HepG2 (cell line): ENCODE measurements at regions not wholly inside any gene's neighbourhood (a gene's known extent, or its start where the extent isn't known, plus 50 kb on each side); places are given as distances from the start of the nearest gene placed in this dataset.
"Not testable (repeated sequence)": the region's sequence is repeated elsewhere in the genome, so short reads cannot be mapped to it uniquely, and the experiment has no call there.

Experiments
- ATAC-seq: fragments of 200-7000 bp; cut with Tn5 transposase; 3 replicates; pipeline ENCODE4 v1.9.1; 2020; ENCODE audit warnings: mild to moderate bottlenecking, moderate library complexity
- BruUV-seq: library from RNA; stranded (reverse); fragments of 400-500 nt; replicated peaks from 2 replicates; lab custom pipeline; 2021; lab: Mats Ljungman, UMichigan
- CTCF ChIA-PET: fragments of 300-600 bp; formaldehyde crosslinking; extraction: SDS; loops from one replicate; lab custom pipeline; 2021; ENCODE audit warnings: low total read pairs, inconsistent platforms, low intra/inter-chr PET ratio; lab: Yijun Ruan, JAX
- POLR2A ChIA-PET: fragments of 350-600 bp; sonication (Branson Sonifier 250); formaldehyde crosslinking; loops from one replicate; lab custom pipeline; 2020; ENCODE audit warnings: antibody characterized with exemption, inconsistent platforms; lab: Yijun Ruan, JAX
- DNase-seq: peaks from one replicate; pipeline ENCODE4 v3.0.0-alpha.2; 2015; ENCODE audit warnings: low spot score
- FAIRE-seq: peaks from 3 replicates; lab custom pipeline; 2011; peaks lifted over from hg19 to GRCh38; lab: Jason Lieb, UNC
- H2AFZ ChIP-seq: one replicate; pipeline ENCODE4 v1.6.1; 2011; ENCODE audit warnings: low read length, inconsistent platforms
- H3K27ac ChIP-seq: fragments of 300-600 bp; 3 replicates; pipeline ENCODE4 v1.8.0; 2011; ENCODE audit warnings: mixed run types, mild to moderate bottlenecking, mixed read lengths, low read length, inconsistent platforms; ENCODE audit not compliant: insufficient read depth; ENCODE audit errors: extremely low read length
- H3K27me3 ChIP-seq, 2 experiments: fragments of 200-600 bp in 1 of 2; 2 replicates in 1 of 2; 3 replicates in 1 of 2; pipeline versions ENCODE4 v1.6.0 to v1.8.0; 2011; ENCODE audit warnings: low read length in 2 of 2, mild to moderate bottlenecking in 2 of 2, moderate library complexity in 2 of 2, inconsistent platforms in 1 of 2; ENCODE audit not compliant: insufficient read depth in 2 of 2, control insufficient read depth in 1 of 2
- H3K36me3 ChIP-seq, 2 experiments: fragments of 200-600 bp in 1 of 2; replicated peaks in 1 of 2; 2 replicates in 1 of 2; 3 replicates in 1 of 2; pipeline versions ENCODE4 v1.5.1 to v1.8.0; 2011; ENCODE audit warnings: low read length in 2 of 2, inconsistent platforms in 1 of 2; ENCODE audit not compliant: insufficient read depth in 2 of 2, control insufficient read depth in 1 of 2
- H3K4me1 ChIP-seq: 2 replicates; pipeline ENCODE4 v1.5.1; 2012; ENCODE audit warnings: low read length, inconsistent platforms; ENCODE audit not compliant: insufficient read depth
- H3K4me2 ChIP-seq: 2 replicates; pipeline ENCODE4 v1.6.0; 2011; ENCODE audit warnings: low read depth, low read length, inconsistent platforms
- H3K4me3 ChIP-seq, 3 experiments: fragments of 200-600 bp in 1 of 3; sonication (generic), shearing (Covaris generic) in 1 of 3; replicated peaks in 1 of 3; 2 replicates each; pipeline ENCODE4 v1.5.1; 2011 to 2016; ENCODE audit warnings: low read length in 3 of 3, inconsistent platforms in 2 of 3, low read depth in 2 of 3, mild to moderate bottlenecking in 2 of 3, control low read depth in 1 of 3, mixed read lengths in 1 of 3; ENCODE audit not compliant: insufficient read depth in 1 of 3
- H3K79me2 ChIP-seq: one replicate; pipeline ENCODE4 v1.6.1; 2011; ENCODE audit warnings: low read length, inconsistent platforms; ENCODE audit not compliant: insufficient read depth
- H3K9ac ChIP-seq: 2 replicates; pipeline ENCODE4 v1.6.0; 2011; ENCODE audit warnings: mild to moderate bottlenecking, low read depth, low read length, inconsistent platforms; ENCODE audit not compliant: insufficient read depth
- H3K9me3 ChIP-seq: 2 replicates; pipeline ENCODE4 v1.5.1; 2012; ENCODE audit warnings: mild to moderate bottlenecking, low read length
- H4K20me1 ChIP-seq: 2 replicates; pipeline ENCODE4 v1.6.0; 2011; ENCODE audit warnings: inconsistent platforms, mild to moderate bottlenecking, low read length, moderate library complexity; ENCODE audit not compliant: insufficient read depth
- HNRNPH1 ChIP-seq: fragments of 200-400 bp; formaldehyde crosslinking; optimal IDR thresholded peaks from 2 replicates; pipeline ENCODE3; 2017; ENCODE audit warnings: mild to moderate bottlenecking, low read depth, low read length
- HOXA7 ChIP-seq: sonication (generic); formaldehyde crosslinking; IDR thresholded peaks from 2 replicates; pipeline ENCODE4 v1.8.1; 2022; ENCODE audit warnings: mild to moderate bottlenecking, missing genetic modification reagents, moderate library complexity
- MAFF ChIP-seq: IDR thresholded peaks from 2 replicates; pipeline ENCODE4 v1.6.1; 2011; ENCODE audit warnings: low read depth, low read length, improper control_type of control experiment
- MAFK ChIP-seq, 2 experiments: IDR thresholded peaks in 1 of 2; conservative IDR thresholded peaks in 1 of 2; 2 replicates each; pipeline ENCODE4 v1.6.1; 2011; ENCODE audit warnings: improper control_type of control experiment in 2 of 2, low read length in 2 of 2
- MEF2D ChIP-seq: sonication (generic); formaldehyde crosslinking; IDR thresholded peaks from 2 replicates; pipeline ENCODE4 v1.5.1; 2020; ENCODE audit warnings: mild to moderate bottlenecking, missing genetic modification reagents
- MTA1 ChIP-seq: sonication (generic); formaldehyde crosslinking; IDR thresholded peaks from 2 replicates; pipeline ENCODE4 v1.4.0; 2020; ENCODE audit warnings: missing genetic modification reagents, mild to moderate bottlenecking, borderline replicate concordance
- ONECUT2 ChIP-seq: sonication (generic); formaldehyde crosslinking; IDR thresholded peaks from 2 replicates; pipeline ENCODE4 v1.4.0; 2020; ENCODE audit warnings: missing genetic modification reagents
- POLR2AphosphoS5 ChIP-seq: IDR thresholded peaks from 2 replicates; pipeline ENCODE4 v1.6.1; 2012; ENCODE audit warnings: low read depth, low read length
- SP140L ChIP-seq: sonication (generic); formaldehyde crosslinking; IDR thresholded peaks from 2 replicates; pipeline ENCODE4 v1.4.0; 2020; ENCODE audit warnings: missing genetic modification reagents, borderline replicate concordance
- WGBS: methylation state at CpG from one replicate; pipeline ENCODE4 v1.1.6; 2017; ENCODE audit warnings: low lambda C conversion rate; 5-methylcytosine and 5-hydroxymethylcytosine counted together
- in situ Hi-C: cut with HindIII; loops from 2 replicates; pipeline ENCODE4 v1.10.0; 2017; ENCODE audit warnings: low pct_unique_long_range_greater_than_20kb; ENCODE audit not compliant: extremely low pct_ligation_motif_present
- intact Hi-C: fragments of 100-400 bp; cut with micrococcal nuclease; formaldehyde crosslinking; loops from one replicate; pipeline ENCODE4 v1.10.0; 2022; ENCODE audit not compliant: unreplicated experiment
- TF ChIP-seq, protein P1 (sequence below): sonication (generic); formaldehyde crosslinking; IDR thresholded peaks from 2 replicates; pipeline ENCODE4 v1.4.0; 2020; ENCODE audit warnings: mild to moderate bottlenecking, missing genetic modification reagents
- TF ChIP-seq, protein P2 (sequence below): sonication (generic); formaldehyde crosslinking; IDR thresholded peaks from 2 replicates; pipeline ENCODE4 v1.4.0; 2020; ENCODE audit warnings: missing genetic modification reagents, low read depth, mild to moderate bottlenecking, borderline replicate concordance

DNA sequence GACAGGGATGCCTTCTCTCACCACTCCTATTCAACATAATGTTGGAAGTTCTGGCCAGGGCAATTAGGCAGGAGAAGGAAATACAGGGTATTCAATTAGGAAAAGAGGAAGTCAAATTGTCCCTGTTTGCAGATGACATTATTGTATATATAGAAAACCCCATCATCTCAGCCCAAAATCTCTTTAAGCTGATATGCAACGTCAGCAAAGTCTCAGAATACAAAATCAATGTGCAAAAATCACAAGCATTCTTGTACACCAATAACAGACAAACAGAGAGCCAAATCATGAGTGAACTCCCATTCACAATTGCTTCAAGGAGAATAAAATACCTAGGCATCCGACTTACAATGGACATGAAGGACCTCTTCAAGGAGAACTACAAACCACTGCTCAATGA is 258.1 kb upstream of the SAMSN1 start:
- BruUV-seq, intact Hi-C loops, FAIRE-seq, CTCF ChIA-PET, H3K79me2 ChIP-seq, H3K36me3 ChIP-seq, H3K27me3 ChIP-seq, H2AFZ ChIP-seq, POLR2A ChIA-PET, DNase-seq, H3K4me1 ChIP-seq, H4K20me1 ChIP-seq, H3K27ac ChIP-seq, in situ Hi-C loops, H3K4me3 ChIP-seq, H3K9me3 ChIP-seq, H3K9ac ChIP-seq, H3K4me2 ChIP-seq, ATAC-seq: not testable (repeated sequence)
- TF ChIP-seq MAFF (0 out of 2 replicates have a peak, but pooled peaks have one; percentile 39), MAFK (conservative IDR thresholded peaks at IDR 0.05 in 1 of 2, IDR thresholded peaks at IDR 0.05 in 1 of 2; ENCODE audit: low read length in 2 of 2) (peak in 1 of 2 experiments; percentile 64; a peak in 3 of 4 replicates)
- WGBS, result 3% methylated on average over 2 of the region's 2 CpGs

DNA sequence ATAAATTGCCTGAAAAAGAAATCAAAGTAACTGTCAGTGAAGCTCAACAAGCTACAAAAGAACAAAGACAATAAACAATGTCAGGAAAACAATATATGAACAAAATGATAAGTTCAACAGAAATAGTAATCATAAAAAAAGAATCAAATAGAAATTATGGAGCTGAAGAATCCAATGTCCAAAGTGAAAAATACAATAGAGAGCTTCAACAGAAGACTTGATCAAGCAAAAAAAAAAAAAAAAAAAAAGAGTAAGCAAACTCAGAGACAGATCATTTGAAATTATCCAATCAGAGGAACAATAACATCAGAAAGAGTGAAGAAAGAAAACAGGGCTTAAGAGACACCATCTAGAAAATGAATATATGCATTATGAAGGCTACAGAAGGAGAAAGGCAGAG is 251.4 kb upstream of the SAMSN1 start:
- POLR2A ChIA-PET, result no interaction called here
- FAIRE-seq, result no peak

More for the DNA sequence above, 251.4 kb upstream of the SAMSN1 start:
- no peak for TF ChIP-seq HOXA7 (CRISPR knock-in tag)
- no peak for TF ChIP-seq ONECUT2 (CRISPR knock-in tag)
- no peak for TF ChIP-seq MTA1
- no peak for TF ChIP-seq POLR2AphosphoS5
- no peak for TF ChIP-seq MEF2D (CRISPR knock-in tag)
- TF ChIP-seq, protein P1, sequence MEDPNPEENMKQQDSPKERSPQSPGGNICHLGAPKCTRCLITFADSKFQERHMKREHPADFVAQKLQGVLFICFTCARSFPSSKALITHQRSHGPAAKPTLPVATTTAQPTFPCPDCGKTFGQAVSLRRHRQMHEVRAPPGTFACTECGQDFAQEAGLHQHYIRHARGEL (CRISPR knock-in tag), result no peak
- no peak for TF ChIP-seq SP140L (CRISPR knock-in tag)
- TF ChIP-seq, protein P2, sequence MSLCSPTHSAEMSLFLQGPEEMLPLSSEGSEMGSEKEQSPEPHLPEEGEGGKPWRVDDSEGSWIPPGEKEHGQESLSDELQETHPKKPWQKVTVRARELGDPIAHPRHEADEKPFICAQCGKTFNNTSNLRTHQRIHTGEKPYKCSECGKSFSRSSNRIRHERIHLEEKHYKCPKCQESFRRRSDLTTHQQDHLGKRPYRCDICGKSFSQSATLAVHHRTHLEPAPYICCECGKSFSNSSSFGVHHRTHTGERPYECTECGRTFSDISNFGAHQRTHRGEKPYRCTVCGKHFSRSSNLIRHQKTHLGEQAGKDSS (CRISPR knock-in tag), result no peak
- no peak for TF ChIP-seq HNRNPH1
- no peak overlapping the region for H3K9ac ChIP-seq
- CTCF ChIA-PET, result no interaction called here
- ATAC-seq, result no peak
- intact Hi-C loops (no loop called here), in situ Hi-C loops (no loop called here)
- no peak overlapping the region for H3K4me3 ChIP-seq
- no peaks in the 10 kb centered on the region for H3K36me3 ChIP-seq
- H3K27me3 ChIP-seq, result no peaks in the 10 kb centered on the region
- no peak overlapping the region for H2AFZ ChIP-seq
- peaks cover 4% of the 10 kb centered on the region for H3K9me3 ChIP-seq
- no peak overlapping the region for H3K27ac ChIP-seq
- no peak overlapping the region for H3K4me2 ChIP-seq
- no peaks in the 10 kb centered on the region for H3K4me1 ChIP-seq
- no peaks in the 10 kb centered on the region for H3K79me2 ChIP-seq
- no peak for DNase-seq
- BruUV-seq, result no TSS peak
- H4K20me1 ChIP-seq, result no peaks in the 10 kb centered on the region
